ENCODE measurements at regions not wholly inside any gene's neighbourhood (a gene's known extent, or its start where the extent isn't known, plus 50 kb on each side); places are given as distances from the start of the nearest gene placed in this dataset.

DNA sequence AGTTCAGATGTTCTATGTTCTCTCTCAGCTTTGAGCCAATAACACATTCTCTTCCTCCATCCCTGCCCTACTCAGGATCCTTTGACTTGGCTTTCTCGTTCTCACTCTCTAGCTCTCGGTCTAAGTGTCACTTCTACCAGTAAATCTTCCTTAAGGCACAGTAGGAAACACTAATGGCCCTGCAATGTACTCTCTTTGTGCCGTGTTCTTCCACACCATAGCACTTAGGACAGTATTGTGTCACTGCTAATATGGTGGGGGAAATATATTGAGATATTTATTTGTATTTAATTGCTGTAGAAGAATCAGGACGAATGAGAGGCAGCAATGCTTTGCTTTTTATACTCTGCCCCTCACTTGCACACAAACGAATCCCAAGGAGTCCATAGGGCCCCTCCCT, 493.1 kb downstream of the SHISA9 start:
- no peak for DNase-seq (ENCODE audit: low spot score)

DNA sequence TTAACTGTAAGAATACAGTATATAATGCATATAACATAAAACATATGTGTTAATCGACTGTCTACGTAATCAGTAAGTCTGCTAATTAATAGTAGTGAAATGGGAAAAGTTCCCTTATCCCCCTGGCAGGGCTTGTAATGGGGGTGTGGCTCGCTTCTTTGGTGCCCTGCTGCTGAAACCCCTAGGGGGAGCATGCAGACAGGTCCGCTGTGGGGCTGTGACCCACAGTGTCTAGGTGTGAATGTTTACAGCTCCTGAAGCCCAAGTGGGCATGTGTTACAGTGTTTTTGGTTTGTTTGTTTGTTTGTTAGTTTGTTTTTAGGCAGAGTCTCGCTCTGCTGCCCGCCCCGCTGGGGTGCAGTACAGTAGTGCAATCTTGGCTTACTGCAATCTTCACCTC, 495.7 kb downstream of the SHISA9 start:
- no peak for DNase-seq (ENCODE audit: low spot score)

DNA sequence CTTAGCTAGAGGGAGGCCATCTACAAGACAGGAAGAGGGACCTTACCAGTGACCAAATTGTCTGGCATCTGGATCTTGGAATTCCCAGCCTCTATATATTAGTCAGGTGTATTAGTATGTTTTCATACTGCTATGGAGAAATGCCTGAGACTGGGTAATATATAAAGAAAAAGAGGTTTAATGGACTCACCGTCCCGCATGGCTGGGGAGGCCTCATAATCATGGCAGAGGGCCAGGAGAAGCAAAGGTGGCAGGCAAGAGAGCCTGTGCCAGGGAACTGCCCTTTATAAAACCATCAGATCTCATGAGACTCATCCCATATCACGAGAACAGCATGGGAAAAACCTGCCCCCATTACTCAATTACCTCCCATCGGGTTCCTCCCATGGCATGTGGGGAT, 500.2 kb downstream of the SHISA9 start:
- DNase-seq (ENCODE audit: low spot score), result no peak

DNA sequence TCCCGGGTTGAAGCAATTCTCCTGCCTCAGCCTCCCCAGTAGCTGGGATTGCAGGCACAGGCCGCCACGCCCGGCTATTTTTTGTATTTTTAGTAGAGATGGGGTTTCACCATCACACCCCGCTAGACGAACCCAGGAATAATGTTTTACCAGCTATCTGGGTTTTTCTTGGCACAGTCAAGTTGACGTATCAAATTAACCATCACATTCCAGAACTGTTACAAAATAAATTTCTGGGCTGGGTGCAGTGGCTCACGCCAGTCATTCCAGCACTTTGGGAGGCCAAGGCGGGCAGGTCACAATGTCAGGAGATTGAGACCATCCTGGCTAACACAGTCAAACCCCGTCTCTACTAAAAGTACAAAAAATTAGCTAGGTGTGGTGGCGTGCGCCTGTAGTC, 501.2 kb downstream of the SHISA9 start:
- no peak for DNase-seq (ENCODE audit: low spot score)

DNA sequence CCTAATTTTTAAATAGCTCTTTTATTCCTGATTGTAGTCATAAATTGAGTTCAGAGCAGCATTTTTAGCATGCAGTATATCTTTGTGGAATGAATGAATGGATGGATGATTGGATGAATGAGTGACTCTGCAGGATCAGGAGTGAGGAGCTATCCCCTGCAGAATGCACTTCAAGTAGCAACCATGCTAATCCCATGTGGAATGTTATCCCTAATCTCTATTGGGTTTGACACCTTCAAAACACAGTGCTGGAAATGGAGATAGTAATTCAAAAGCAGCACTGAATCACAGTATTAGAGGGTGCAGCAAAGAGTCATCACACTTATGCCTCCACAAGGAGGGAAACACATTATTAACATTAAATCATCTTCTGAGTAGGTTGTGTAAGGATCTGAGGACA, 501.9 kb downstream of the SHISA9 start:
- DNase-seq (ENCODE audit: low spot score), result no peak

DNA sequence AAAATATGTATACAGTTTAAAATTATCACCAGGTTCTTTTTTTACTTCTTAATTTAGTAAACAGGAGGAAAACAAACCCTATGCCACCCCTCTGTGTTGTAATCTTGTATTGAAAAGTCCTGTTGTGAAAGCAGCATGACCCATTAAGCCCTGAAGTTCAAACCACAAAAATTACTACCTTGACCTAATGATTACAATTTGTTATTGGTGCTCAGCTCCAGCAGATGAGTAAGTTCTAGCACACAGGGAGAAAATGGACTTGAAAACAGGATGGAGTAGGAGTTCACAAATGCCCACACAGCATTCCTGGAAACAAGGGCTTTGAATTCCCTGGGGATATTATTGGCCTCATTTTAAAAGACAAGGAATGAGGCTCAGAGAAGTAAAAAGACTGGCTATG, 505.8 kb upstream of the ERCC4 start:
- no peak for DNase-seq (ENCODE audit: low spot score)

DNA sequence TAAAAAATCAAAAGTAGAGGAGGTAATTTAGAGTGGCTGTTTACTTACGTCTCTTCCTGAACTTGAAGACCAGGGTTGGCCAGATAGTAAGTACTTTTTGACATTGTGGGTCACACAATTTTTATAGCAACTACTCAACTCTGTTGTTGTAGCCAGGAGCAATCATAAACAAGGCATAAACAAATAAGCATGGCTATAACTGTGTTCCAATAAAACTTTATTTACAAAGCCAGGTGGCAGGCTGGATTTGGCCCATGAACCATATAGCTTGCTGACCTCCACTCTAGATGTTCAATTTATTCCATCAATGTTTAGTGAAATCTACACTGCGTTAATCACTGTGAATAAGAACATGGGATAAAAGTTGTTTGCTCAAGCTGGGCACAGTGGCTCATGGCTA, 500.4 kb upstream of the ERCC4 start:
- DNase-seq (ENCODE audit: low spot score), result no peak

DNA sequence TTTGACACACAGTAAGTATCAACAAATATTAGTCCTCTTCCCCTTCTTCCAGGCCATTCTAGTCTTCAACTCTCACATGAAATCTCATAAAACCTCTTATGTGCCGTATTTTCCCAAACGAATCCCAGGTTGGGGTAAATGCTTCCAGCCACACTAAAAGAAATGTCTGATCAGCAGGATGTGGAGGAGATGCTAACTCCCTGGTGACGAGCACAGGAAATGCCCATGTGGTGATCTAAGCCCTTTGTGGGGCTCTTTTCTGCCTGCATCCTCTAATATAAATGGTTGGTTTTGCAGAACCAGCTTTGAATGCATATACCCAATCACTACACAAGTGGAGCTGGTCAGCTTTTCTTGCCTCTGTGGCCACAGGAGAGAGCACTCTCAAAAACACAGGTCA, 498.2 kb upstream of the ERCC4 start:
- DNase-seq (ENCODE audit: low spot score), result no peak

DNA sequence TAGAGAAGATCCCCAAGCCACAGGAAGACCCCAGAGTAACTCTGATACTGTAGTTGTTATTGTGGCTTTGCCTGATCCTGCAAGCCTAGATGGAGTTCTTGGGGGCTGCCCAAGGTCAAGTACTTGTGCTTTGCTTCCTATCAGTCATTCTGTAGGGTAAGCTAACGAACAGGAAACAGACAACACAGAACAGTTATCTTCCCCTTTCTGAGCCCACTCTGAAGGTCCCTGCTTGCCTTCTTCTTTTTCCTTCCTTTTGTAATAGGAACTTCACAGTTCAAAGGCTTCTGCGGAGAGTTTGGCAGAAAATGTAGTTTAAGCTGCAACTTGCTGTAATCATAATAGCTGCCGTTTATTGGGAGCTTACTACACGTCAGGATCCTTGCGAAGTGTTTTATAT, 494.1 kb upstream of the ERCC4 start:
- DNase-seq (ENCODE audit: low spot score), result no peak

DNA sequence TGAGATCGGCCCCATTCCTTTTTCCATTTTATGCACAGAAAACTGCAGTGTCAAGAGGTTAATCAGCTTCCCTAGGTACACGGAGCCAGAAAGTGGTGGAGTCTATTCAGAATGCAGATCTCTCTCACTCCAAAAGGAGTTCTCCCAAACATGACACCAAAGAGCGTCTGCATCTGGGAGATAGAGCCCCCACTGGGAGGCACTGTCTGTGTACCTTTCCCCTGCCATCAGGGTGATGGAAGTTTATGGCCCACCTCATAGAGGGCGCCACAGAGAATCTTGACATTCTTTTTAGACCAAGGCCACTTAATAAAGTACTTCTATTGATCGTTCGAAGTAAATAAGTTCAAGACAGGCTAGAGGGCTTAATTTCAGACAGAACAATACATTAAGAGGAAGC, 493.7 kb upstream of the ERCC4 start:
- DNase-seq (ENCODE audit: low spot score), result no peak

DNA sequence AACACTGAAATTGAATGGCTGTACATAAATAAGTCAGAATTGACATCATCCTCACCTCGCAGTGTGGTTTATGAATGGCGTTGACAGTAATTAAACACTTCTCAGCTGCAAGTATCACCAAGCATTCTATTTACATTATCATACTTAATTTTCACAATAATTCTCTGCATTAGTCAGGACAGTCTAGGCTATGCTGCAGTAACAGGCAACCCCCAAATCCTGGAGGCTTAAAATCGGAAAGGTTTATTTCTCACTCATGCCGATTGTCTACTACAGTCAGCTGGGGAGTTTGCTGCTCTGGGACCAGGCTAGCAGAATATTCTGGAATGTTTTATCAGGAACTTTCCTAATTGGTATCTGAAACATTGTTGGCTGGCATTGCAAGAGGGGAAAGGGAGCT, 493.2 kb upstream of the ERCC4 start:
- no peak for DNase-seq (ENCODE audit: low spot score)

DNA sequence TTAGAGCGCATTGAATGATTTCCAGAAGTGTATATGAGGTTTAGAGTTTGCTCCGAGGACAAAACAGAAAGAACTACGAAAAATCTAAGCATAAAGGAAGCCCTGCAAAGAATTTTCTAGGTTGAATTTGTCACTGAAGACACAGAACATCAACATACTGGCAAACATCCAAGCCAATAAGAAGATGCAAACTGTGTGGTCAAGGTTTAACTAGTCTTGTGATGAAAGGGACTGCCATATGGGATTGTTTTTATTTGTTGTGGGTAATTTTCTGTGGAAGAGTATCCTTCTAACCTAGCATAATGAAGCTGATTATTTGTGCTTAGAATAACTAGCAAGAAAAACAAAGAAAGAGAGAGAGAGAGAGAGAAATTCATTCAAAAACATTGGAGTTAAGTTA, 492.0 kb upstream of the ERCC4 start:
- no peak for DNase-seq (ENCODE audit: low spot score)

DNA sequence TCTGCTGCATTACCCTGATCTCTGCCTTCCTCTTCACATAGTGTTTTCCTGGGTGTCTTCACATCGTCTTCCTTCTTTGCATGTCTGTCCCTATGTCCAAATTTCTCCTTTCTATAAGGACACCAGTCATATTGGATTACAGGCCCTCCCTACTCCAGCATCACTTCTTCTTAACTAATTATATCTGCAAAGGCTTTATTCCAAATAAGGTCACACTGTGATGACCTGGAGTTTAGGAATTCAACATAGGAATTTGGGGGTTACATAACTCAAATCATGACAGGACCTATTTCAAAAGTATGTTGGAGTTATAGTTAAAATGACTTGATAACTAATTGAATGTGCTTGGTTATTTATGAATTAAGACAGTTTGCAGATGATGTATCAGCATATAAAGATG, 490.5 kb upstream of the ERCC4 start:
- no peak for DNase-seq (ENCODE audit: low spot score)

DNA sequence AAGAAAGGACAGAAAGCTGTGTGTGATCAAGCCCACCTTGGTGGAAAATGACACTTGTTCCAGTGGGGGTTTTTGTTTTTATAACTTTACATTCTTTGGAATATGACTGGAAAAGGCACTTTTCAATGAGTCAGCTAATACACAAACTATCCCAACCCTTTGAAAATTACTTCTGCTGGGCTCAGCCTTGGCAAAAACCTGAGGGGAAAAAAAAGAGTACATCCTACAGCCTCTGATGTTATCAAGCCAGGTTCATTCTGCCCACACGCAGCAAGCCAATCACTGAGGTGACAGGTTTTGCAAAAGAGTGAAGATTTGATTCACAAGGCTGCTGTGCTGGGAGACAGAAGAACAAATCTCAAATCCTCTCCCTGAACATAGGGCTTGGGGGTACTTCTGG, 484.5 kb upstream of the ERCC4 start:
- DNase-seq (ENCODE audit: low spot score), result no peak

DNA sequence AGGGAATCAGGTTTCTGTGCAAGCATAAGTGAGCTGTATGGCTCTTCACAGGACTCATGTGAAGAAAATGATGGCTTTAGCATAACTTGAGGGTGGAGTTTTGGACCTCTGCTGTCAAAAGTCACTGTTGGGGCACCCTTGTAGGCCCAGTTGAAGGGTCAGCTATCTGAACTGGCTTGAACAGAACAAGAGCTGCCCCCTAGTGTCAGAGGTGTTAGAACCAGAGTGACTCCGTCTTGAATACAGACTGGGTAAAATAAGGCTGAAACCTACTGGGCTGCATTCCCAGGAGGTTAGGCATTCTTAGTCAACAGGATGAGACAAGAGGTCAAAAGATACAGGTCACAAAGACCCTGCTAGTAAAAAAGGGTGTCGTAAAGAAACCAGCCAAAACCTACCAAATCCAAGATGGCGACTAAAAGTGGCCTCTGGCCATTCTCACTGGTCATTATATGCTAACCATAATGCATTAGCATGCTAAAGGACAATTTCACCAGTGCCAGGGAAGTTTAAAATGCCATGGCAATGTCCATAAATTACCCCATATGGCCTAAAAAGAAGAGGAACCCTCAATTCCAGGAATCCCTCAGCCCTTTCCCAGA, 484.0 kb upstream of the ERCC4 start:
- no peak for DNase-seq (ENCODE audit: low spot score)

DNA sequence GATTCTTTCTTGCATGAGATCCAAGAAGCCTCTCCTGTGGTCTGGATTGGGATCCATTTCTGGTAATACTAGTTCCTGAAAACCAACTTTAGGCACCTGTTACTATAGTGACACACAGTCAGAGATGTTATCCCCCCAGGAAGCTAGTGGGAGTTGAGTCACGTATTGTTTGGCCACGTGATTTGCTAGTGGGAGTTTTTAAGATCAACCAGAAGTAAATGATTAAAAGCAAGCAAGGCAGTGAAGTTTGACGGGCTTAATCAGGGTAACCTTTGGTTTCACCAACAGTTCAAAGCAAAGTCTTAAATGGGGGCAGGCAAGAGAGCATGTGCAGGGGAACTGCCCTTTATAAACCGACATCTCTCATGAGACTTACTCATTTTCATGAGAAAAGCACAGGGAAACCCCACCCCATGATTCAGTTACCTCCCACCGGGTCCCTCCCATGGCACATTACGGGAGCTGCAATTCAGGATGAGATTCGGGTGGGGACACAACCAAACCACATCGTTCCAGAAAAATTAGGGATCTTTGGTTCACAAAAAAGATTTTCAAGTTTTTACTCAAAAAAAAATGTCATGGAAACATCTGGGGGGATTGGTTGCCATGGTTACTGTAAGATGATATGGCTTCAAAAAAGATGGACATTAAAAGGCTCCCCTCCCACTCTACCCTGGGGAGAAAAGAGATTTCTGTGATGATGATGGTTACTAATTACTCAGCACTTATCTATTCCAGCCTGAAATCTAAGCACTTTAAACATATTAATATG, 483.1 kb upstream of the ERCC4 start:
- no peak for DNase-seq (ENCODE audit: low spot score)

DNA sequence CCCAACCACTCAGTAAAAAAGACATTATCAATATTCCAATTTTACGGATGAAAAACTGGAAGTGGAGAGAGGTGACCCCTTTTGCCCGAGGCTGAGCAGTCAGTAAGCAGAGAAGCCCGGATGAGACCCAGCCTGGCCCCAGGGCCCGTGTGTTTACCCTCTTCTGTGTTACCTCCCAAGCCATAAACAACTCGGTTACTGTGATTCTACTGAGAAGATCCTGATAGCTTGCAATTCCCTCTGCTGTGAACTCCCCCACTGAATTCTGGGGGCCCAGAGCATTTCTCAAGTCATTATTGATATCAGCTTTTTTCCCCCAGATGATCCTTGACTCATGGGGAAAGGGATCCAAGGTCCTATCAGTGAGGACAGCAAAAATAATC, 482.6 kb upstream of the ERCC4 start:
- DNase-seq (ENCODE audit: low spot score), result no peak

DNA sequence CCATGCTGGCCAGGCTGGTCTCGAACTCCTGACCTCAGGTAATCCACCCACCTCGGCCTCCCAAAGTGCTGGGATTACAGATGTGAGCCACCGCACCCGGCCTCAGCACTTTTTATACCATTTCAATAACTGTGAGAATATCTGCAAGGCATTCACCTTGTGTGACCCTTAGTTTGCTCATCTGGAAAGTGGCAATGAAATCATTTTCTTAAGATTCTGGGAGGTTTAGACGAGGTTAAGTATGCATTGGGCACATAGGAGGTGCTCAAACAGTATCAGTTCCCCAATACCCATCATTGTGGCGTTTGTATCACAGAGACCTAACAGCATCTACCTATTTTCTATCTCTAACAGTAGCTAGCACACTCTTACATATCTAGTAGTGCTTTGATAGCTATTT, 481.9 kb upstream of the ERCC4 start:
- no peak for DNase-seq (ENCODE audit: low spot score)

DNA sequence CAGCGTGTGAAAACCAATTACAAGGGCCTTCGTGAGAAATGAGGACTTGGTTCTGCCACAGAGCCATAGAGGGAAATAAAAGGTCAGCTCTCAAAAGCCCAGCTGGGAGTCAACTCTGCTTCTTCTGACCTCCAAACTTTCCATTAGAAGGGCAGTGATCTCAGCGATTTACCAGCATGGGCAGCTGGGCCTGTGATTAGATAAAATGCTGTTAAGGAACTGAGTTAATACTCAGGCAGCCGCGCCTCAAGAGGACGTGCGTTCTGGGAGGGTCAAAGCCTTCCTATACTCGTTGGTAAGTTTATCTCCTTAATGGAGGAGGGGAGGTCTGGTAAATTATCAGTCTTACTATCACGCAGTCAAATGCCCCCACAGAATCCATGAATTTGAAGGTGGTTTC, 480.2 kb upstream of the ERCC4 start:
- no peak for DNase-seq (ENCODE audit: low spot score)

DNA sequence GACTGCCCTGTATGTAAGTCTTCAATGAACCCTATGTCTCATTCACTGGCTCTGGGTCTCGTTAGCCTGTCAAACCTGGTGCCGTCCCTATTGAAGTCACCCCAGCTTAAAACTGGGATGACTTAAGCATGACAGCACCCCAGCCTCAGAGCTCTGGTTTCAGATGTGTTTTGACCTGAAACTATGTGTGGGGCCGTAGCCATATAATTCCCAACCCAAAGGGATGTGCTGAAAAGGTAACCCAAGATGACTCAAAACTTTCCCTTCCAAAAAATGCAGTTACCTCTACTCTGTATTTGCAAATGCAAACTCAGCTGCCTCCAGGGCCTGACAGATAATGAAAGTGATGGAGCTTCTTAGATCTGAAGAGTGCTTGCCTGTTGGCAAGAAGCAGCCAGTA, 478.3 kb upstream of the ERCC4 start:
- no peak for DNase-seq (ENCODE audit: low spot score)

DNA sequence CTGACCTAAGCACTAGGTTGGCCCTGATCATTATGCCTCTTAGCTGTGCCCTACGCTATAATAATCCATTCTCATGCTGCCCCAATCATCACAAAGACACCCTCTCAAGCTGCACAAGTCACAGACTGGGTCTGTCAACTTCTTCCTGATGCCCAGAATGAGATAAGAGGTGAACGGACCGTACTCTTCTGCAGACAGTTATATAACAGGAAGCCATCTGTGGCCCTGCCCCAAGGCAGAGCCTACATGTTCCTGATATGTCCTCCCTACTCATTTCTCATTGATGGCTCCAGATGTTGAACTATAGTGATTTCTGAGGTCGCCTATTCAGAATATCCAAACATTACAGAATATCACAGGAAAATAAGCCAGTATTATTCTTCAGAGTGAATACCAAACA, 471.6 kb upstream of the ERCC4 start:
- DNase-seq (ENCODE audit: low spot score), result no peak

DNA sequence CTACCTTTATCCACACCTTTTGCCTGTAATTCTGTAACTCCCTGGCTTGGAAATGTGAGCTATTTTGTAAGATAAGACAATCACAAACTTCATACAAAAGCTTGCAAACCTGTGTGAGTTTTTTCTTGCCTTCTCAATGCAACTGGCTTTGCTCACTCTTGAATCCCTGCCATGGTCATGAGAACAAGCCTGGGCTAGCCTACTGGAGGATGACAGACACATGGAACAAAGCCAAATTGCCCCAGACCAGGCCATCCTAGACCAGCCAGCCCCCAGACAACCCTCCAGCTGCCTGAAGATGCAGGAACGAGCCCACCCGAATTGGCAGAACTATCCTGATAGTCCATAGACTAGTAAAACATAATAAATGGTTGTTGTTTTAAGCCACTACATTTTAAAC, 466.6 kb upstream of the ERCC4 start:
- no peak for DNase-seq (ENCODE audit: low spot score)

DNA sequence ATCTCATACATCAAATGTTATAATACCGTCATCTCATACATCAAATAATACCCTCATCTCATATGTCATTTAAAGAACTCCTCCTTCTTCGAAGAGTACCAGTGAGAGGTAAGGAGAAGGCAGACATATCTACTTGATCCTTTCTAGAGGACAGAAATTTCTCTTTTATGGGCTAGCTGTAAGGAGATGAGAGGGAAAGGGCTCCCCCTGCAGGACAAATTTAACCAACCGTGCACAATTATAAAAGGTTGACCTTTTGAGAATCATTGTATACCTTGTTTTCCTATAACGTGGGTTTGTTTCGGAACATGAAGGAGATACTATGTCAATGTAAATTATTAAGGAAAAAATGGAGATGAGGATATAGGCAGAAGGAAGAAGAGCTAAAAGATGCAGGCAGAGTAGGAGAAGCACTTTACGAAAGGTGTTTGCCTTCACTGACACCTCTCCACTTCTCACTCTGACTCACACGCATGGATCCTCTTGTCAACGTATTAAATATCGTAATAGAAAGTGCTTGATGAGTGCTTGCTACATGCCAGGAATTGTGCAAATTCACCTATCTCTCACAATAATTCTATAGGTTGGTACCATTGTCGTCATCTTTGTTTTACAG, 465.9 kb upstream of the ERCC4 start:
- no peak for DNase-seq (ENCODE audit: low spot score)

DNA sequence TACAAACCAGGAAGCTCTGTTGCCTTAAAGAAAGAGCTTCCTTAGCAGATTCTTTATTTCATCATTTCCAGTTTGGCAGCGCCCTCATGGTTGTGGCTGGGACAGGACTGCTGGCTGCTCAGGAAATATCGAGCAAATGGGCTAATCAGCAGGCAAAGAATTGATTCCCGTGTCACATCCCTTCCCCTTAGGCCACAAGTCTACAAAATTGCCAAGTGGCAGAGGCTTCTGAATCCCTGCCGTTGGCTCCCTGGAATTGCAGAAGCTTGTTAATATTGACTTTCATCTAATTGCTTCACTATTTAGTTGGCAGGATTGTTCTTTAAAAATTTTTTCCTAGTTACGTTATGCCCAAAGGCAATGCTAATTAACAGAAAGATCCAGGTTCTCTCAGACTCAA, 456.3 kb upstream of the ERCC4 start:
- DNase-seq (ENCODE audit: low spot score), result no peak

Measured in AG20443 (cell line).